GM12891 (cell line): ENCODE measurements at regions not wholly inside any gene's neighbourhood (a gene's known extent, or its start where the extent isn't known, plus 50 kb on each side); places are given as distances from the start of the nearest gene placed in this dataset.

Experiments used
- POLR2A ChIP-seq: IDR thresholded peaks from 2 replicates; pipeline ENCODE4 v1.6.1; 2011; ENCODE audit warnings: low read depth, low read length, control low read depth
- POLR2AphosphoS5 ChIP-seq: IDR thresholded peaks from 2 replicates; pipeline ENCODE4 v1.6.1; 2011; ENCODE audit warnings: low read depth, low read length, control low read depth
- SPI1 ChIP-seq: IDR thresholded peaks from 2 replicates; pipeline ENCODE4 v1.6.1; 2011; ENCODE audit warnings: low read depth, low read length, control low read depth

- TF ChIP-seq POLR2A = no peak
- no peak for TF ChIP-seq POLR2AphosphoS5
- no peak for TF ChIP-seq SPI1
These were observed 131.4 kb upstream of the HDAC4 start for GRCh38 chr2:239532250-239532649.
